Amniotic stem cell (primary cell): ENCODE measurements at regions not wholly inside any gene's neighbourhood (a gene's known extent, or its start where the extent isn't known, plus 50 kb on each side); places are given as distances from the start of the nearest gene placed in this dataset.

Experiments used
- DNase-seq: peaks from one replicate; lab custom pipeline; 2025; lab: John Stamatoyannopoulos, UW

GRCh38 chr17:77906377-77906871 is 52.1 kb upstream of the TNRC6C start:
- DNase-seq = no peak

GRCh38 chr17:77907497-77908461 is 50.7 kb upstream of the TNRC6C start:
- no peak for DNase-seq

- DNase-seq = no peak
Measured at GRCh38 chr17:77908501-77908900, 50.0 kb upstream of the TNRC6C start.
